NCI-H2029 (cell line): ENCODE measurements at regions not wholly inside any gene's neighbourhood (a gene's known extent, or its start where the extent isn't known, plus 50 kb on each side); places are given as distances from the start of the nearest gene placed in this dataset.

ENCODE experiments used
- DNase-seq: peaks from one replicate; lab custom pipeline; 2025; lab: John Stamatoyannopoulos, UW

DNA sequence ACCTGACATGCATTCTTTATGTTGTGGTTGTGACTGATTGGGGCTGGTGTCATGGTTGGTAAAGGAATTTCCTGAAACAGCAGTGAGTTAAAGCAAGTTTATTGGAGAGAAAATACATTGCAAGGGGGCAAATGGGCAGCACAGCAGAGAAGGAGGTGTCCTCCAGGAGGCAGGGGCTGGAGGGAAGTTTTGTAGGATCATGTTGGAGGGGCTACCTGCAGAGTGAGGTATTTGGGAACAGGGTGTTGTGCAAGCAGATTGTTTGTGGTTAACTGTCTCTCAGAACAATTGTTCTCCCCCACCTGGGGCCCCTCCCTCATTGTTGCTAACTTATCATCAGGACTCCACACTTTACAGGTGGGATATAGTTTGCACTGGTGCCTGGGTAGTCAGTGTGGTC lies 196.0 kb downstream of the NSUN3 start:
- DNase-seq, result no peak

DNA sequence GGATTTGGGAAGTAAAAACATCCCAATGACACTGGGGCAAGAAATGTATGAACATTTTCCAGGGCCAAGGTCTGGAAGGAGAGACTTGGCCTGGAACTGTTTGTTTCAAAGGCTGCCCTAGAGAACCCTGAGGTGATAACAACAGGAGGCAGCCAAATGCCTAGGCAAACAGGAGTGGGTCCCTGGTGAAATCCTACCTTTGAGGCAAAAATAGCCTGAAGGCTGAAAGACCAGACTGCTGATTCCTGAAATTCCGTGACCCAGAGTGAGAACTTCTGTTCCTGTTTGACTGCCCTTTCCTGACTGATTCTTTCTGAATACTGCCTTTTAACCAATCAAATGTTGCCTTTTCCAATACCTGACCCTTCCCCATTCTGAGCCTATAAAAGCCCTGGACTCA lies 196.4 kb downstream of the NSUN3 start:
- no peak for DNase-seq

DNA sequence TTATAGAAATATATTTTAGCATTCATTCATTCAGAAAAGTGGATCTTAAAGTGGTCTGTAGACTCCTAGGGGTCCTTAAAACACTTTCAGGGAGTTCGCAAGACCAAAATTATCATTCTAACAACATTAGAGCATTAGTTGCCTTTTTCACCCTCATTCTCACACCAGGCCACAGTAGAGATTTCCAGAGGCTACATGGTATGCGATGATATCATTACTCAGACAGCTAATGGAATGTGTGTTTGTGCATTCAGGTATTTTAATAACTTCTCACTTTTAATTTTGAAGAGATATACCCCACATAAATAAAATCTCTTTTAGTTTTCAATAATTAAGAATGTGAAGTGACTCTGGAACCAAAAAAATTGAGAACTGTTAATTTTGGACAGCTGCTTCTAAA lies 206.9 kb downstream of the NSUN3 start:
- DNase-seq, result no peak

DNA sequence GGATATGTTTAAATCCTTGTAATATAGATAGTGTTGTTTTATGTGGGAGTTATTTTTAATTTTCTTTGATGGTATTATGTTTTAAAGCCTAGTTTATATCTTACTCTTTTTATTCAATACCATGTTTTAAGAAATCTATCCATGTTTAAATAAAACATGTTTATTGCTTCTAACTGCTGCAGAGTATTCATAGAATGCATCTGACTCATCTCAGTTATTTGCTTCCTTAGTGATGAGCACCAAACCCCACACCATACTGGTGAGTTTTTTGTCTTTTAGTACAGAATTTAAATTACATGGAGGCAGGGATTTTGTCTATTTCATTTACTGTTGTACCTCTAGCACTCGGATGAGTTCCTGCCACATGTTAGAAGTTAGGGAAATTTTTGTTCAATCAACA lies 209.2 kb downstream of the NSUN3 start:
- no peak for DNase-seq

DNA sequence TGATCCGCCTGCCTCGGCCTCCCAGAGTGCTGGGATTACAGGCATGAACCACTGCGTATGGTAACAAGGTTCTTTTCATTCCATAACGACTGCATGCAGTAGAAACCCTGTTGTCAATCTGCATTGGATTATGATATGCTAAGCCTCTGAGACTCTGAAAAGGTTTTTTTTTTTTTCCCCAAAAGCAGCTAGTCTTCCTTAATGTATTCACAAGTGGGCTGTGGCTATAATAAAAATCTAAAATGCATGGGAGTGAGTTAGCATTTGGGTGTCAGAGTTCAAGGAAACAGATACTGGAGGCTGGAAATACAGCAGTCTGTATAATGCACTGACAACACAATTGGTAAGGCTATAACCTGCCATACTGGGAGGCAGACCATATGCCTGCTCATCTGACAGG lies 218.1 kb downstream of the NSUN3 start:
- no peak for DNase-seq

DNA sequence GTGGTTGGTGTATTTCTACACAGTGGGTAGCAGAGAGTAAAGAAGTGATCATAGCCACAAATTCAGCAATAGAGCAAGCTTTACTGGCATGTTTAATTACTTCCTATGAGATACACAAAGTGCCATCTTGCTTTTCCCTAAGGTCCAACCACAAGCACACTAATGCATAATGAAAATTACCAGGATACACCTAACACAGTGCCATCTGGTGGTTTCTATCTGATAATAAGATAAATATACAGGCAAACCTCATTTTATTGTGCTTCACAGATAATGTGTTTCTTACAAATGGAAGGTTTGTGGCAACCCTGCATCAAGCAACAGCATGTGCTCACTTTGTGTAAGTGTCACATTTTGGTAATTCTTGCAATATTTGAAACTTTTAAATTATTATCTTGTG lies 223.0 kb downstream of the NSUN3 start:
- no peak for DNase-seq

DNA sequence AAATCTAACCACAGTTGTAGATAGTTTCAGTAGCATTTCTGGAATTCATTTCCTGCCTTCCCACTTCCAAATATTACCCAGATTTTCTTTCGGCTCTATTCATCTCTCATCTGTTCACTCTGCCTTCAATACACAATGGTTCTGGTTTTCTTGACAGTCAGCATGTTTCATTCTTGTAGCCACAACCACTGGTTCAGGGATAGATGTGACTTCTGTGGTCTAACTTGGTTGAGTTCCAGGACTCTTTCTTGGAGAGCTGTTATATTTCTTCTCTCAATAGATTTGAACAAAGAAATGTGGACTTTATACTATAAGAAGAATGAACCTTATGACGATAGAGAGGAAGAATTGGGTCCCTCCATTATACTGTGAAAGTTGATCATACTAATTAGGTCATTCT lies 228.8 kb downstream of the NSUN3 start:
- DNase-seq, result no peak

- no peak for DNase-seq
Observed at GRCh38 chr3:94292151-94292550, 229.3 kb downstream of the NSUN3 start.

DNA sequence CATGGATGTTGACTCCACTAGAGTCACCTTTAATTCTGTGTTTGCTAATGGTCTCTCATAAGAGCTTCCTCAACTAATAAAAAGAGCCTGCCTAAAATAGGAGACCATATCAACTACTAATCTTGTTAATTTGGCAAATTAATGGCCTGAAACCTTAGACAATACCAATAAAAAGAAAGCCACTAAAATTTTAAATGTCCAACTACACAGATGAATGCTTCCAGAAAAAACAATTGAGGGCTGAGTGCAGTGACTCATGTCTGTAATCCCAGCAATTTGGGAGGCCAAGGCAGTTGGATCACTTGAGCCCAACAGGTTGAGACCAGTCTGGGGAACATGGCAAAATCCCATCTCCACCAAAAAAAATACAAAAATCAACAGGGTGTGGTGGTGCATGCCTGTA lies 230.9 kb downstream of the NSUN3 start:
- no peak for DNase-seq

- DNase-seq, result no peak
Observed at GRCh38 chr3:94294806-94295205, 231.9 kb downstream of the NSUN3 start.

DNA sequence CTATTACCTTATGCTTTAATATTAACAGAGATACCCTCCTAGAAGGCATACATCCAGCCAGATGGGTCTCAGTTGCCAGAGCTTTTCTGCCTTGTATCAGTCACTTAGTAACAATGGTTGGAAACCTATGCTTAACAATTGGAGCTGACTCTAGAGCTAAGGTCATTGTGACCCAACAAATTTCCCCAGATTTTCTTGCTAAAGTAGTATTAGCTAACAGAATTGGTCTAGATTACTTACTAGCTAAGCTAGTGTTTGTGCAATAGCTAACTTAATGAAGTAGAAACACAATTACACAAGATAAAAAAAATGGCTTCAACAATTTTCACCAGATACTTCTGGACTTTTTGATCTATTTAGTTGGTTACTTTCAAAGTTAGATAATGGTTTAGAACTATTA lies 236.9 kb downstream of the NSUN3 start:
- no peak for DNase-seq

DNA sequence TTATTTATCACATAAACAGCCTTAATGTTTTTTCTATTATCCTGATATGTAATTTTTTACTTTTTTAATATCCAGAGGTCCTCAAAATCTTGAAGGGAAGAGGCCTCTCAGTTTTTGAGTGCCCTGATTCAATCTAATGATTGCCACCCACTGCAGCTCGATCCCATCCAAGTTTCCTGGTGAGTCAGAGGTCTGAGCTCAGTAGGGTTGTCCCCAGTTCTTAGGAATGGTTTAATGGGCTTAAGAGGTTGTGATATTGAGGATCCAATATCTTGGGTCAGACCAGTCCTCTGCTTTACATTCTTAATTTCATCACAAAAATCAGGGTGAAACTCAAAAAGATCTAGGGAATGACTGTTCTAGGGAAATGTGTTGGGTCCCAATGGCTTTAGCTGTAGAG lies 238.5 kb downstream of the NSUN3 start:
- no peak for DNase-seq

DNA sequence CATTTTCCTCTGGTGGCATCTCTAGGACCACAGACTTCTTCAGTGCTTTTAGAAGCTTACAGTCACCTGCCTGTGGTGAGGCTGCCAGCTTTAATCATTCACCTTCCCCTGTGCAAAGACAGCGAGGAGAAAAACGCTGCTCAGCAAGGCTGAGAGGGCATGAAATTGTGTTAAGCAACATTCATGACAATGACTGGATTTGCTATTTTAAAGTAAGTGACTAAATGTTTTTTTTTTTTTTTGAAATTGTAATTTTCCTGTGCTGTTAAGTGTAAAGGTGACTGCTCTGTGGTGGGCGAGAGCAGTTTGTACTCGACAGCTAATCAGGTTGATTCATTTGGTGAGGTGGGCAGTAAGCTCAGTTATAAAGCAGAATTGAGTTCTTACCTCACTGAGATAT lies 240.4 kb downstream of the NSUN3 start:
- no peak for DNase-seq

DNA sequence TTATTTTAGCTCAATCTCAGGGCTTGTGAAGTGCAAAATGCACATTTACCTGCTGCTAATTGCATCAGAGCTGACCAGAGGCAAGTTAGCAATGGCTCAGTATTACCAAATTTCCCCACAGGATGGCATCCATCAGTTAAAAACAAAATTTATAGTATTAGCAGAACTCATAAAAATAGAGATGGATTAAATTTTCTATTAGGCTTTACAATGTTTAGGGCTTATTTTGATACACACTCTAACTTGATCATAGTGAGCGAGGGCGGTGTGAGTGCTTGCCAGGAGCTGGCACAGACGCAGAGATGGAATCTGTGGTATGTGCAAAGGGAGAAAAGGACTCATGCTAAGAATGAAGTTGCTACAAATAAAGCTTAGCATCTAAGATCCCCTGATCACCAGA lies 241.0 kb downstream of the NSUN3 start:
- no peak for DNase-seq

DNA sequence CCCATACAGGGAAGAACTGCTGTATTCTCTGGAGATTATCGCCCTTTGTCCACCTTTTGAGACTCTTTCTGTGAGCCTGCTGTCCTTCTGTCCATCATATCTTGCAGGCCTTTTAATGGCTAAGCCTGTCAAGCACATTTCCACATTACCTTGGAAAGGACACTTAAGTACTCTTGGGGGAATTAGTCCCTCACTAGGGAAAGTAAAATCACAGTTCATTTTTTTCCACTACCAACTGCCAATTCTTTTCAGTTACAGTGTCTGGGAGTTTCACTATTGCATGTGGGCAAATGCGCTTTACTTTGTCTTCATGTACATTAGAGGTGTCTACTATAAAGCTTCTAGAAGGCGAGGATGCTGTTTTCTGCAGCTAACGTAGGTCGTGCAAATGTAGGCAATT lies 242.1 kb downstream of the NSUN3 start:
- DNase-seq, result no peak

- no peak for DNase-seq
Observed at GRCh38 chr3:94305835-94306611, 243.2 kb downstream of the NSUN3 start.

GRCh38 chr3:94307588-94307987 lies 244.7 kb downstream of the NSUN3 start:
- DNase-seq, result no peak

DNA sequence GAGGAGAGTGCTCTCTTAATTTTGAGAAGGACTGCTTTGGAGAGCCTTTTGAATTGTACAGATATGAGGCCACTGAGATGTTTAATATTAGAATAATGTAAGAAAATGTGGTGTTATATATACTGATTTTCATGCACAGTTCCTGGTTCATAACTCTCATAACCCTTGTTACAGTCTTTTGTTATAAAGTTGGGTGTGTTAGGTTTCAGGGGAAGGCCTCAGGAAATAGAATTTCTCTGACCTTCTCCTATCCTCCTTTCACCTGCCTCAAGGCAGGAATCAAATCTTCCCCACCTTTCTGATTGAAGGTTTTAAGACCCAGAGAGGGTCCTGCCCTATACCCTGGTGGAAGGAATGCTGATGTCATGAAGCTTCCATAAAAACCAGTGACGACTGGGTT lies 245.9 kb downstream of the NSUN3 start:
- no peak for DNase-seq

- no peak for DNase-seq
Observed at GRCh38 chr3:94310341-94311135, 247.7 kb downstream of the NSUN3 start.

- no peak for DNase-seq
Observed at GRCh38 chr3:94311651-94312050, 248.8 kb downstream of the NSUN3 start.

- DNase-seq, result no peak
Observed at GRCh38 chr3:94314218-94314883, 251.5 kb downstream of the NSUN3 start.

DNA sequence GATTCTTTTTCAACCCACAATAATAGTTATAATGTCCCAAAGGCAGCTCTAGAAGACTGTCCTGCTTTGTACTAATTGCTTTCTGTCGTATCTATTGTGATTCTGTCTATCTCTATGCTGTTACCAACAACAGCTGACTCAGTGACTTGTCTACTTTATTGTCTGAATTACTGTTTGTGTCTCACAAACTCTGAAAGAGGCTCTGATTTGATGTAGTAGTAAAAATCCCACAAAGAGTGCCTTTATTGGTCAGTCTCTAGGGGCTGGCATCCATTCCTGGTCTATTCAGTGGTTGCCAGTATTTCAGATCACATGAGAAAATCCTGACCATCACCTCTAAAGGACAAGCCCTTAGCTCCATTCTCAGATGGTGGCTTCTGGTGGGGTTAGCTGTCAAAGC lies 254.2 kb downstream of the NSUN3 start:
- DNase-seq, result no peak

- DNase-seq, result no peak
Observed at GRCh38 chr3:94323596-94323995, 260.7 kb downstream of the NSUN3 start.
